ENCODE measurements at regions not wholly inside any gene's neighbourhood (a gene's known extent, or its start where the extent isn't known, plus 50 kb on each side); places are given as distances from the start of the nearest gene placed in this dataset.

GRCh38 chr13:37349916-37350315 lies 244.5 kb upstream of the CSNK1A1L start:
- TF ChIP-seq, protein P1, sequence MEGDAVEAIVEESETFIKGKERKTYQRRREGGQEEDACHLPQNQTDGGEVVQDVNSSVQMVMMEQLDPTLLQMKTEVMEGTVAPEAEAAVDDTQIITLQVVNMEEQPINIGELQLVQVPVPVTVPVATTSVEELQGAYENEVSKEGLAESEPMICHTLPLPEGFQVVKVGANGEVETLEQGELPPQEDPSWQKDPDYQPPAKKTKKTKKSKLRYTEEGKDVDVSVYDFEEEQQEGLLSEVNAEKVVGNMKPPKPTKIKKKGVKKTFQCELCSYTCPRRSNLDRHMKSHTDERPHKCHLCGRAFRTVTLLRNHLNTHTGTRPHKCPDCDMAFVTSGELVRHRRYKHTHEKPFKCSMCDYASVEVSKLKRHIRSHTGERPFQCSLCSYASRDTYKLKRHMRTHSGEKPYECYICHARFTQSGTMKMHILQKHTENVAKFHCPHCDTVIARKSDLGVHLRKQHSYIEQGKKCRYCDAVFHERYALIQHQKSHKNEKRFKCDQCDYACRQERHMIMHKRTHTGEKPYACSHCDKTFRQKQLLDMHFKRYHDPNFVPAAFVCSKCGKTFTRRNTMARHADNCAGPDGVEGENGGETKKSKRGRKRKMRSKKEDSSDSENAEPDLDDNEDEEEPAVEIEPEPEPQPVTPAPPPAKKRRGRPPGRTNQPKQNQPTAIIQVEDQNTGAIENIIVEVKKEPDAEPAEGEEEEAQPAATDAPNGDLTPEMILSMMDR (conservative IDR thresholded peaks at IDR 0.05 in 1 of 2, IDR thresholded peaks at IDR 0.05 in 1 of 2; ENCODE audit: low read depth in 1 of 2, low read length in 2 of 2): no peak
- no peak for TF ChIP-seq EZH2 (IDR thresholded peaks at IDR 0.05; ENCODE audit: low read length, missing control alignments)

All from fibroblast of lung (primary cell).